NCI-H526 (cell line): ENCODE measurements at regions not wholly inside any gene's neighbourhood (a gene's known extent, or its start where the extent isn't known, plus 50 kb on each side); places are given as distances from the start of the nearest gene placed in this dataset.

ENCODE experiments used
- DNase-seq, 2 experiments: peaks; one replicate each; lab custom pipeline; 2025; lab: John Stamatoyannopoulos, UW

GRCh38 chr17:55829995-55830612, 79.3 kb downstream of the PCTP start:
- no peak for DNase-seq

GRCh38 chr17:55830699-55831471, 80.0 kb downstream of the PCTP start:
- no peak for DNase-seq

GRCh38 chr17:55833306-55833705, 82.5 kb downstream of the PCTP start:
- no peak for DNase-seq

- no peak for DNase-seq
These were observed 91.7 kb downstream of the PCTP start for GRCh38 chr17:55842405-55843158.

GRCh38 chr17:55843785-55844184, 92.9 kb downstream of the PCTP start:
- no peak for DNase-seq

GRCh38 chr17:55845385-55845784, 94.5 kb downstream of the PCTP start:
- DNase-seq = no peak

- DNase-seq = no peak
These were observed 95.9 kb downstream of the PCTP start for GRCh38 chr17:55846745-55847144.

GRCh38 chr17:55852734-55853133, 101.9 kb downstream of the PCTP start:
- DNase-seq = no peak

GRCh38 chr17:55859301-55859795, 108.5 kb downstream of the PCTP start:
- no peak for DNase-seq

GRCh38 chr17:55865072-55865762, 114.4 kb downstream of the PCTP start:
- no peak for DNase-seq

GRCh38 chr17:55870044-55870443, 119.2 kb downstream of the PCTP start:
- DNase-seq = no peak

GRCh38 chr17:55872374-55872773, 121.5 kb downstream of the PCTP start:
- DNase-seq = no peak

- DNase-seq = no peak
These were observed 122.3 kb downstream of the PCTP start for GRCh38 chr17:55873017-55873758.

- no peak for DNase-seq
These were observed 132.3 kb downstream of the PCTP start for GRCh38 chr17:55883149-55883548.

- no peak for DNase-seq
These were observed 136.7 kb downstream of the PCTP start for GRCh38 chr17:55887531-55887930.

GRCh38 chr17:55889271-55889670, 138.4 kb downstream of the PCTP start:
- no peak for DNase-seq

- DNase-seq = no peak
These were observed 144.4 kb downstream of the PCTP start for GRCh38 chr17:55895112-55895759.

GRCh38 chr17:55897301-55897700, 146.4 kb downstream of the PCTP start:
- DNase-seq = no peak

GRCh38 chr17:55898195-55898594, 147.3 kb downstream of the PCTP start:
- no peak for DNase-seq

GRCh38 chr17:55900188-55900587, 149.3 kb downstream of the PCTP start:
- DNase-seq = peak; percentile 9 to 37
